ENCODE measurements at regions not wholly inside any gene's neighbourhood (a gene's known extent, or its start where the extent isn't known, plus 50 kb on each side); places are given as distances from the start of the nearest gene placed in this dataset.
"Not testable (repeated sequence)": the region's sequence is repeated elsewhere in the genome, so short reads cannot be mapped to it uniquely, and the experiment has no call there.

DNA sequence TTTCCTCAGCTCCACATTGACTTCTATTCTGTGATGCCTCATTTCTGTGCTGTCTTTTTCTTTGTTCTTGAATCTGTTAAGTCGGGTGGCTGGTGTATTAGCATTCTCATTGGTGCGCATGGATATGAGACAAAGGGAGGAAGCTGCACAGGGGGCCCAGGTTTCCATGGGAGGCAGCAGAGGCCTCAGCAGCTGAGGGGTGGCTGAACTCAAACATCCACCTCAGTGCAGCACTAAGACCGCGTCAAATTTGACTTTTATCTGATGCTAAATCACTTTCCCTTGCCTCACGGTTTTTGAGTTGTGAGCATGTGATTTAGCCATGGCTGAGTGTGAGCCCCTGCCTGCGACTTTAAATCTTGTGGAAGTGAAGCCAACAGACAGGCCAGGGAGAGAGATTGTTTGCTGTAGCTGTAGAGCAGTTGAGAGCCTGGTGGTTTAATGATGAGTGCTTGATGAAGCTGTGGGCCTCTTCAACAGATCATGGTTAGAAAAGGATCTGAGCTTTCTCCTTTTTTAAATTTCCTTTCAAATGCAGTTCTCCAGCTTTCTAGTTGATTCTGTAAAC lies 193.3 kb upstream of the ZNF804B start:
- H3K27me3 ChIP-seq (ENCODE audit: control insufficient read depth, insufficient read depth, low read length) = no peaks in the 10 kb centered on the region
- no peak overlapping the region for H3K4me3 ChIP-seq (ENCODE audit: low read depth, low read length)
- no peaks in the 10 kb centered on the region for H3K36me3 ChIP-seq (ENCODE audit: control insufficient read depth, insufficient read depth, low read length)
- no peaks in the 10 kb centered on the region for H3K9me3 ChIP-seq (ENCODE audit: control insufficient read depth, insufficient read depth, low read depth, low read length)
- H3K27ac ChIP-seq (ENCODE audit: low read depth, low read length) = no peak overlapping the region
- H3K4me1 ChIP-seq (ENCODE audit: control insufficient read depth, insufficient read depth, low read length) = peaks cover 14% of the 10 kb centered on the region
- no peak overlapping the region for H3K9ac ChIP-seq (ENCODE audit: low read length)

DNA sequence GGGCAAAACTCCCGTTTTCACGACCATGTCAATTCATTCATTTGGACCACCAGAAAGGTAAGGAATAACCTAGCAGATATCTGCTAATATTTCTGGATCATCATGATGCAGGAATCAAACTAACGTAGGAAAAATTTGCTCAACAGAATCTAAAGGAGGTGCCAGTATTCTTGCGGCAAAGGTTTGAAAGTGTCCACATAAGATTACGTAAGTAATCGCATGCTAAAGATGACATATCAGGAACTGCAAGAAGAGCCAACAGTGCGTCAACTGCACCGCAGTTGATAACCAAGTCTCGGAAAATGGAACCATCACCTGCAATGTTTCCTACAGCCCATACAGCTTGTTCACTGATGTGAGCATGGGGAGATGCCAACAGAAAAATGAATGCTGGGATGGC lies 194.1 kb upstream of the ZNF804B start:
- H3K9ac ChIP-seq (ENCODE audit: low read length) = no peak overlapping the region
- H3K27ac ChIP-seq (ENCODE audit: low read depth, low read length) = no peak overlapping the region
- H3K36me3 ChIP-seq (ENCODE audit: control insufficient read depth, insufficient read depth, low read length) = no peaks in the 10 kb centered on the region
- H3K9me3 ChIP-seq (ENCODE audit: control insufficient read depth, insufficient read depth, low read depth, low read length) = no peaks in the 10 kb centered on the region
- peaks cover 14% of the 10 kb centered on the region for H3K4me1 ChIP-seq (ENCODE audit: control insufficient read depth, insufficient read depth, low read length)
- no peak overlapping the region for H3K4me3 ChIP-seq (ENCODE audit: low read depth, low read length)
- no peaks in the 10 kb centered on the region for H3K27me3 ChIP-seq (ENCODE audit: control insufficient read depth, insufficient read depth, low read length)

DNA sequence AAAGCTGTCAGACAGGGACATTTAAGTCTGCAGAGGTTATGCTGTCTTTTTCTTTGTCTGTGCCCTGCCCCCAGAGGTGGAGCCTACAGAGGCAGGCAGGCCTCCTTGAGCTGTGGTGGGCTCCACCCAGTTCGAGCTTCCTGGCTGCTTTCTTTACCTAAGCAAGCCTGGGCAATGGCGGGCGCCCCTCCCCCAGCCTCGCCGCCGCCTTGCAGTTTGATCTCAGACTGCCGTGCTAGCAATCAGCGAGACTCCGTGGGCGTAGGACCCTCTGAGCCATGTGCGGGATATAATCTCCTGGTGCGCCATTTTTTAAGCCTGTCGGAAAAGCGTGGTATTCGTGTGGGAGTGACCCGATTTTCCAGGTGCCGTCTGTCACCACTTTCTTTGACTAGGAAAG lies 203.1 kb upstream of the ZNF804B start:
- not testable (repeated sequence) for H3K9me3 ChIP-seq (ENCODE audit: control insufficient read depth, insufficient read depth, low read depth, low read length); H3K4me3 ChIP-seq (ENCODE audit: low read depth, low read length); H3K36me3 ChIP-seq (ENCODE audit: control insufficient read depth, insufficient read depth, low read length); H3K9ac ChIP-seq (ENCODE audit: low read length); H3K4me1 ChIP-seq (ENCODE audit: control insufficient read depth, insufficient read depth, low read length); H3K27me3 ChIP-seq (ENCODE audit: control insufficient read depth, insufficient read depth, low read length); H3K27ac ChIP-seq (ENCODE audit: low read depth, low read length)

DNA sequence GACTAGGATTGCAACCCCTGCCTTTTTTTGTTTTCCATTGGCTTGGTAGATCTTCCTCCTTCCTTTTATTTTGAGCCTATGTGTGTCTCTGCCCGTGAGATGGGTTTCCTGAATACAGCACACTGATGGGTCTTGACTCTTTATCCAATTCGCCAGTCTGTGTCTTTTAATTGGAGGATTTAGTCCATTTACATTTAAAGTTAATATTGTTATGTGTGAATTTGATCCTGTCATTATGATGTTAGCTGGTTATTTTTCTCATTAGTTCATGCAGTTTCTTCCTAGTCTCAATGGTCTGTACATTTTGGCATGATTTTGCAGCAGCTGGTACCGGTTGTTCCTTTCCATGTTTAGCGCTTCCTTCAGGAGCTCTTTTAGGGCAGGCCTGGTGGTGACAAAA lies 204.7 kb upstream of the ZNF804B start:
- not testable (repeated sequence) for H3K9ac ChIP-seq (ENCODE audit: low read length); H3K27me3 ChIP-seq (ENCODE audit: control insufficient read depth, insufficient read depth, low read length); H3K9me3 ChIP-seq (ENCODE audit: control insufficient read depth, insufficient read depth, low read depth, low read length); H3K4me3 ChIP-seq (ENCODE audit: low read depth, low read length); H3K27ac ChIP-seq (ENCODE audit: low read depth, low read length); H3K4me1 ChIP-seq (ENCODE audit: control insufficient read depth, insufficient read depth, low read length); H3K36me3 ChIP-seq (ENCODE audit: control insufficient read depth, insufficient read depth, low read length)

DNA sequence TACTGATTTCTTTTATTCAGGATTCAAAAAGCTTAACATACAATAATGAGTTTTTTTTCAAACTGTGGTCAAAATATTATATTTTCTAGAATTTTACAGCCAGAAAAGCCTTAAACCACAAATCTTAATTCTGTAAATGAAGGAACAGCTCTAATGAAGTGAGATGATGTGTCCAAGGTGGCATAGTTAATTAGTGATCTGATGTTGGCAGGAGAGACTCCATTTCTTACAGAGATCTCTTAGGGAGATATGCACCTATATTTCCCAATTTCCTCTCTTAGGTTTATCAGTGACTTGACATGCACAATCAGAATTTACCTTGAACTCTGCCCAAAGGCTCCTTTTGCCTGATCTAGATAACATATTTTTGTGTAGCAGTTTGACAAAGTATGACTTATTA lies 211.1 kb upstream of the ZNF804B start:
- H3K27ac ChIP-seq (ENCODE audit: low read depth, low read length) = no peak overlapping the region
- no peaks in the 10 kb centered on the region for H3K36me3 ChIP-seq (ENCODE audit: control insufficient read depth, insufficient read depth, low read length)
- no peaks in the 10 kb centered on the region for H3K27me3 ChIP-seq (ENCODE audit: control insufficient read depth, insufficient read depth, low read length)
- peaks cover 27% of the 10 kb centered on the region for H3K9me3 ChIP-seq (ENCODE audit: control insufficient read depth, insufficient read depth, low read depth, low read length)
- H3K4me3 ChIP-seq (ENCODE audit: low read depth, low read length) = no peak overlapping the region
- H3K9ac ChIP-seq (ENCODE audit: low read length) = no peak overlapping the region
- H3K4me1 ChIP-seq (ENCODE audit: control insufficient read depth, insufficient read depth, low read length) = no peaks in the 10 kb centered on the region

DNA sequence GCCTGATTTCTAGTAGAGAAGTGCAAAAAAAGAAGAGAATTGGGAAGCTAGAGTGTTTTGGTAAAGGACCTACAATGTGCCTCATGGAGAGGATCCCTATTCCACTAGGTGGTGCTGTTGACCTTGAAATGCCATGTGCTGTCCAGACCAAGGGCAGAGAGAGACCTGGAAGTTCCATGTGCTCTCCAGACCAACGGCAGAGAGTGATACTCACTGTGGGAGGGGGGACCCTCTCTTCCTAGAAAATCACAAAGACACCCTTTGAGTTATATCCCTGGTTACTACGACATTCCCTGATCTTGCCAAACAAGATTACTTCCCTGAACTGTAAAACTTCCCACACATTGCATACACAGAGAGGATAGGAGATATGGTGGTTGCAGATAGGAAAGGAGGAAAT lies 212.7 kb upstream of the ZNF804B start:
- Histone ChIP-seq H3K4me1 (ENCODE audit: control insufficient read depth, insufficient read depth, low read length) (no peaks in the 10 kb centered on the region), H3K9ac (ENCODE audit: low read length) (no peak overlapping the region), H3K4me3 (ENCODE audit: low read depth, low read length) (no peak overlapping the region), H3K27ac (ENCODE audit: low read depth, low read length) (no peak overlapping the region), H3K36me3 (ENCODE audit: control insufficient read depth, insufficient read depth, low read length) (no peaks in the 10 kb centered on the region), H3K27me3 (ENCODE audit: control insufficient read depth, insufficient read depth, low read length) (no peaks in the 10 kb centered on the region), H3K9me3 (ENCODE audit: control insufficient read depth, insufficient read depth, low read depth, low read length) (peaks cover 27% of the 10 kb centered on the region)

DNA sequence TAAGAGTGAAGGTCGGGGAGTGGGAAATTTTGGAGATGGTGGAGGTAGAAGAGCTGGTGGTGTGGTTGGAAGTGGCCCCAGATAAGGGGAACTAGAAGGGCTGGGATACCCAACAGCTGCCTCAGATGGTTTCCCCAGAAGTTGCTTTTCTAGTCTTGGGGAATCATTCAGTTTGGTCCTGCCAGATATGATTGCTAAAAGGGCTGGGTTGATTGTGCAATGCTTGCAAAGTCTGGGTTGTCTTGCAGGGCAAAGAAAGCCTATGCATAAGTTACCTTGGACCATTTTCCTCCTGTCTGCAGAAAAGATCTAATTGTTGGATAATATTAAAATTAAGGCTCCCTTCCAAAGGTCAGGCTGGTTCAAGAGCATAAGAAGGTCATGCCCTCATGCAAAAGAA lies 213.8 kb upstream of the ZNF804B start:
- no peaks in the 10 kb centered on the region for H3K4me1 ChIP-seq (ENCODE audit: control insufficient read depth, insufficient read depth, low read length)
- H3K4me3 ChIP-seq (ENCODE audit: low read depth, low read length) = no peak overlapping the region
- H3K36me3 ChIP-seq (ENCODE audit: control insufficient read depth, insufficient read depth, low read length) = no peaks in the 10 kb centered on the region
- no peak overlapping the region for H3K9ac ChIP-seq (ENCODE audit: low read length)
- no peaks in the 10 kb centered on the region for H3K27me3 ChIP-seq (ENCODE audit: control insufficient read depth, insufficient read depth, low read length)
- H3K9me3 ChIP-seq (ENCODE audit: control insufficient read depth, insufficient read depth, low read depth, low read length) = peaks cover 29% of the 10 kb centered on the region
- no peak overlapping the region for H3K27ac ChIP-seq (ENCODE audit: low read depth, low read length)

DNA sequence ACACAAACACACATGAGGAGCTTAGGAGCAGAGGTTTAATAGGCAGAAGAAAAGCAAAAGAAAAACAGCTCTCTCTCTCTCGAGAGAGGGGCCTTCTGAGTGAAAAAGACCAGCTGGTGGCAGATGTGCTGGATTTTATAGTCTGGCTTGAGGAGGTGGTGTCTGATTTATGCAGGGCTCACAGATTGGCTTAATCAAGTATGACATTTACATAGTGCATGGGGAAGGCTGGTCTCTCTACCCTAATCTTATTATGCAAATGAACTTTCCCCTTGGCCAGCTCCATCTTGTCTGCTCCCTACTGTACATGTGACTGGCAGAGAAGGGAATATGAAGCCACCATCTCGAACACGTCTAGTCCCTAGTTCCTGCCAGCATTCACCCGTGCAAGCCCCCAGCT lies 219.5 kb upstream of the ZNF804B start:
- Histone ChIP-seq H3K4me1 (ENCODE audit: control insufficient read depth, insufficient read depth, low read length) (no peaks in the 10 kb centered on the region), H3K27me3 (ENCODE audit: control insufficient read depth, insufficient read depth, low read length) (no peaks in the 10 kb centered on the region), H3K36me3 (ENCODE audit: control insufficient read depth, insufficient read depth, low read length) (no peaks in the 10 kb centered on the region), H3K9ac (ENCODE audit: low read length) (no peak overlapping the region), H3K9me3 (ENCODE audit: control insufficient read depth, insufficient read depth, low read depth, low read length) (peaks cover 14% of the 10 kb centered on the region), H3K4me3 (ENCODE audit: low read depth, low read length) (no peak overlapping the region), H3K27ac (ENCODE audit: low read depth, low read length) (no peak overlapping the region)

DNA sequence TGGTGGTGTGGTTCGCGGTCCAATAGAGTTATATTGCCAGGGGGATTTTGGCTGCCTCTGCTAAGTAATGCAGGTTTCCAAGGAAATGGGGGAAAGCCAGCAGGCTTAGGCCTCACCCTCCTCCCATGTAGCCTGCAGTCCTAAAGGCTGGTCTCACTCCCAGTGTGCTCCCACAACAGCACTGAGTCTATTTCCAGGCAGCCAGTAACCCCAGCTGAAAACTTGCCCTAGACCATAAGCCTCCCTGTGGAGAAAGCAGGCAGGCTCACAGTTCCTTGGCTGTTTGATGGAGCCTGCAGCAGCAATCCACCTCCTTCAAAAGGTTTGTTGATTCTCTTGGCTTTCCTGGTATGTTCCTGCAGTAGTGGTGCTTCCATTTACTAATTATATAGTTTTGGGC lies 220.0 kb upstream of the ZNF804B start:
- no peak overlapping the region for H3K9ac ChIP-seq (ENCODE audit: low read length)
- H3K4me3 ChIP-seq (ENCODE audit: low read depth, low read length) = no peak overlapping the region
- no peaks in the 10 kb centered on the region for H3K4me1 ChIP-seq (ENCODE audit: control insufficient read depth, insufficient read depth, low read length)
- no peak overlapping the region for H3K27ac ChIP-seq (ENCODE audit: low read depth, low read length)
- no peaks in the 10 kb centered on the region for H3K36me3 ChIP-seq (ENCODE audit: control insufficient read depth, insufficient read depth, low read length)
- H3K9me3 ChIP-seq (ENCODE audit: control insufficient read depth, insufficient read depth, low read depth, low read length) = peaks cover 9% of the 10 kb centered on the region
- H3K27me3 ChIP-seq (ENCODE audit: control insufficient read depth, insufficient read depth, low read length) = no peaks in the 10 kb centered on the region

DNA sequence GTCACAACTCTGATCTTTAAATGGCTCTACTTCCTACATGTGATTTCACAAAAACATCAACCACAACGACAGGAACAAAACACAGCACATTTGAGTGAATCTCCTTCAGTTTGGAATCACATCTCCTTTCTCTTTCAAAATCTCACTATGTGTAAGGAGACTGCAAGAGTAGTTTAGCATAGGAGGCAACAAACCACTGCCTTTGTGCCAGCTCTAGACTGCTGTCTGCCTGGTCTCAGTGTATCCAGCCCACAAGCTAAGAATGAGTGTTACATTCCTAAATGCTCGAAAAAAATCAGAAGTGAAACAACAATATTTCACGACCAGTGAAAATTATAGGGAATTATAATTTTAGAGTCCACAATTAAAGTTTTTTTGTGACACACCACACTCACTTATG lies 217.0 kb upstream of the STEAP4 start:
- no peak overlapping the region for H3K27ac ChIP-seq (ENCODE audit: low read depth, low read length)
- no peaks in the 10 kb centered on the region for H3K27me3 ChIP-seq (ENCODE audit: control insufficient read depth, insufficient read depth, low read length)
- H3K4me3 ChIP-seq (ENCODE audit: low read depth, low read length) = no peak overlapping the region
- no peaks in the 10 kb centered on the region for H3K36me3 ChIP-seq (ENCODE audit: control insufficient read depth, insufficient read depth, low read length)
- 0 out of 2 replicates have a peak, but pooled peaks cover 3% of the 10 kb centered on the region for H3K4me1 ChIP-seq (ENCODE audit: control insufficient read depth, insufficient read depth, low read length)
- no peak overlapping the region for H3K9ac ChIP-seq (ENCODE audit: low read length)
- no peaks in the 10 kb centered on the region for H3K9me3 ChIP-seq (ENCODE audit: control insufficient read depth, insufficient read depth, low read depth, low read length)

DNA sequence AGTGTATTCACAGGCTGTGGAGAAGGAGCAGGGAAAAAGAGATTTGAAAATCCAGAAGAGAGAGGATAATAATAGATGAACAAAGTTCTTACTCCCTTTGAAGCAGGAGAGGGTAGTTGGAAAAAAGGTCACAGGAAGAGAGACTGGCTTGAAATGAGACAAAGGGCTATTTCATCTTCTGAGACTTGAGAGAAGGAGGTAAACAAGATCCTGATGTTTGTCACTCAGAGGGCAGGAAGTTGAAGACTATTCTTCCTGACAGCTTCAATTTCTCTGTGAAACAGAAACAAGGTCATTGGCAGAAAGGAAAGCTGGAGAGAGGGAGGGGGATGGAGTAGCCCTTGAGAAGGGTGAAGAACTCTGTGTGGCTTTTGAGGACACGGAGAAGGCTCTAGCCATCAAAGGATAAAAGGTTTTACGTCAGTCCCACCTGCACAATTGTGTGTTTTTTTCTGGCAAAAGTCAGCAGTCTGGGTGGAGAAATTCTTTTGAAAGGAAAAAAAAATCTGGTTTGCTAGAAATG lies 216.1 kb upstream of the STEAP4 start:
- 0 out of 2 replicates have a peak, but pooled peaks cover 3% of the 10 kb centered on the region for H3K4me1 ChIP-seq (ENCODE audit: control insufficient read depth, insufficient read depth, low read length)
- H3K36me3 ChIP-seq (ENCODE audit: control insufficient read depth, insufficient read depth, low read length) = no peaks in the 10 kb centered on the region
- no peak overlapping the region for H3K4me3 ChIP-seq (ENCODE audit: low read depth, low read length)
- H3K9me3 ChIP-seq (ENCODE audit: control insufficient read depth, insufficient read depth, low read depth, low read length) = no peaks in the 10 kb centered on the region
- no peak overlapping the region for H3K9ac ChIP-seq (ENCODE audit: low read length)
- H3K27ac ChIP-seq (ENCODE audit: low read depth, low read length) = no peak overlapping the region
- no peaks in the 10 kb centered on the region for H3K27me3 ChIP-seq (ENCODE audit: control insufficient read depth, insufficient read depth, low read length)

DNA sequence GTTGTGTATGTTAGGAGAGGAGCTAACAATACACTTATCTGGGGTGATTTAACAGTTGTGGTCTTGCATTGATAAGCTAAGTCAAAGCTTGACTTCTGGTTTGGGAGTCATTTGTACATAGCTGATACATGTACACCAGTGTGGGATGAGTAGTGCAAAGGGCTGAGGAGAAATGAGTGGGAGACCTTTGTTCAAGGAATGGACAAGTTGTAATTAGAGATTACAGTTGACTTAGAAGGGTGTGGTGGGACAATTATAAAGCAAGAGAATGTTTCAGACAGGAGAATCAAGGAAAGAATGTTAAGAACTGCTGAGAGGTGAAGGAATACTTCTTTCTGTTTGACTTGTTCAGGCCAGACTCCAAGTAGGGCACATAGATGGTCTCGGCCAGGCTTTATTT lies 209.7 kb upstream of the STEAP4 start:
- no peaks in the 10 kb centered on the region for H3K27me3 ChIP-seq (ENCODE audit: control insufficient read depth, insufficient read depth, low read length)
- no peak overlapping the region for H3K9ac ChIP-seq (ENCODE audit: low read length)
- no peaks in the 10 kb centered on the region for H3K9me3 ChIP-seq (ENCODE audit: control insufficient read depth, insufficient read depth, low read depth, low read length)
- H3K4me3 ChIP-seq (ENCODE audit: low read depth, low read length) = no peak overlapping the region
- H3K36me3 ChIP-seq (ENCODE audit: control insufficient read depth, insufficient read depth, low read length) = no peaks in the 10 kb centered on the region
- H3K4me1 ChIP-seq (ENCODE audit: control insufficient read depth, insufficient read depth, low read length) = no peaks in the 10 kb centered on the region
- no peak overlapping the region for H3K27ac ChIP-seq (ENCODE audit: low read depth, low read length)
